GM19463 (cell line): ENCODE measurements at regions not wholly inside any gene's neighbourhood (a gene's known extent, or its start where the extent isn't known, plus 50 kb on each side); places are given as distances from the start of the nearest gene placed in this dataset.
A peak's percentile ranks its signal among the peaks of the same experiment; 100 is the strongest.

Experiments used
- ATAC-seq: cut with Tn5 transposase; IDR thresholded peaks from one replicate; pipeline ENCODE4 v1.9.1; 2021; ENCODE audit warnings: mild to moderate bottlenecking, moderate library complexity; ENCODE audit not compliant: unreplicated experiment

- peak; percentile 76 for ATAC-seq
Measured at GRCh38 chr9:8188723-8189407, 389.3 kb upstream of the DMAC1 start.

- ATAC-seq, result peak; percentile 38
Measured at GRCh38 chr9:8186560-8186959, 387.0 kb upstream of the DMAC1 start.

GRCh38 chr9:8183618-8184017 lies 384.0 kb upstream of the DMAC1 start:
- no peak for ATAC-seq

- ATAC-seq, result no peak
Measured at GRCh38 chr9:8179381-8180053, 379.9 kb upstream of the DMAC1 start.

GRCh38 chr9:8172000-8172399 lies 372.4 kb upstream of the DMAC1 start:
- no peak for ATAC-seq

GRCh38 chr9:8168916-8169438 lies 369.4 kb upstream of the DMAC1 start:
- no peak for ATAC-seq

GRCh38 chr9:8160787-8161186 lies 361.2 kb upstream of the DMAC1 start:
- no peak for ATAC-seq

GRCh38 chr9:8158574-8158973 lies 359.0 kb upstream of the DMAC1 start:
- ATAC-seq, result no peak

GRCh38 chr9:8157683-8158324 lies 358.2 kb upstream of the DMAC1 start:
- no peak for ATAC-seq

GRCh38 chr9:8156346-8156745 lies 356.8 kb upstream of the DMAC1 start:
- no peak for ATAC-seq

- ATAC-seq, result no peak
Measured at GRCh38 chr9:8155706-8156105, 356.1 kb upstream of the DMAC1 start.

- ATAC-seq, result no peak
Measured at GRCh38 chr9:8143677-8144076, 344.1 kb upstream of the DMAC1 start.

GRCh38 chr9:8140557-8140956 lies 341.0 kb upstream of the DMAC1 start:
- no peak for ATAC-seq

GRCh38 chr9:8139756-8140155 lies 340.2 kb upstream of the DMAC1 start:
- no peak for ATAC-seq

GRCh38 chr9:8136477-8136876 lies 336.9 kb upstream of the DMAC1 start:
- peak; percentile 76 for ATAC-seq

- no peak for ATAC-seq
Measured at GRCh38 chr9:8134635-8135034, 335.1 kb upstream of the DMAC1 start.

- ATAC-seq, result no peak
Measured at GRCh38 chr9:8133606-8134005, 334.0 kb upstream of the DMAC1 start.

- peak; percentile 65 for ATAC-seq
Measured at GRCh38 chr9:8115570-8115969, 316.0 kb upstream of the DMAC1 start.

- ATAC-seq, result no peak
Measured at GRCh38 chr9:8114826-8115225, 315.2 kb upstream of the DMAC1 start.

- no peak for ATAC-seq
Measured at GRCh38 chr9:8106362-8106761, 306.8 kb upstream of the DMAC1 start.

GRCh38 chr9:8101607-8102006 lies 302.0 kb upstream of the DMAC1 start:
- no peak for ATAC-seq

- no peak for ATAC-seq
Measured at GRCh38 chr9:8096091-8096490, 296.5 kb upstream of the DMAC1 start.
